GM23248 (cell line): ENCODE measurements at regions not wholly inside any gene's neighbourhood (a gene's known extent, or its start where the extent isn't known, plus 50 kb on each side); places are given as distances from the start of the nearest gene placed in this dataset.

Experiments used
- EZH2 ChIP-seq: fragments of 200-600 bp; sonication (generic); IDR thresholded peaks from 2 replicates; pipeline ENCODE4 v1.6.1; 2018; ENCODE audit warnings: antibody characterized with exemption, mild to moderate bottlenecking; ENCODE audit not compliant: insufficient read depth, poor library complexity, severe bottlenecking
- EZH2phosphoT487 ChIP-seq: fragments of 200-600 bp; sonication (generic); IDR thresholded peaks from 2 replicates; pipeline ENCODE4 v1.6.1; 2018; ENCODE audit warnings: antibody characterized with exemption, moderate library complexity, mild to moderate bottlenecking, low read depth; ENCODE audit not compliant: insufficient read depth

GRCh38 chr18:28684746-28685355 is 507.9 kb upstream of the CDH2 start:
- TF ChIP-seq EZH2 (no peak), EZH2phosphoT487 (no peak)
